Liver (tissue), 8 donors: ENCODE measurements at regions not wholly inside any gene's neighbourhood (a gene's known extent, or its start where the extent isn't known, plus 50 kb on each side); places are given as distances from the start of the nearest gene placed in this dataset.

ENCODE experiments used
- DNase-seq: peaks from one replicate; pipeline ENCODE4 v3.0.0-alpha.2; 2017; ENCODE audit warnings: low spot score
- H3K27ac ChIP-seq, 2 donors: one replicate each; pipeline ENCODE4 v1.7.0; 2013; ENCODE audit warnings: inconsistent platforms in 2 of 2, low read length in 2 of 2, control low read depth in 1 of 2, low read depth in 1 of 2, mild to moderate bottlenecking in 1 of 2
- H3K27me3 ChIP-seq, 4 donors: one replicate each; pipeline versions ENCODE4 v1.6.1 to v1.7.0; 2013; ENCODE audit warnings: low read length in 3 of 4, inconsistent platforms in 1 of 4, mild to moderate bottlenecking in 1 of 4, moderate library complexity in 1 of 4; ENCODE audit not compliant: control insufficient read depth in 4 of 4, insufficient read depth in 4 of 4
- H3K36me3 ChIP-seq, 4 donors: one replicate each; pipeline versions ENCODE4 v1.6.1 to v1.7.0; 2013; ENCODE audit warnings: low read length in 3 of 4, mild to moderate bottlenecking in 3 of 4, low read depth in 1 of 4, moderate library complexity in 1 of 4; ENCODE audit not compliant: control insufficient read depth in 4 of 4, insufficient read depth in 3 of 4
- H3K4me1 ChIP-seq, 4 donors: one replicate each; pipeline versions ENCODE4 v1.6.1 to v1.7.0; 2013; ENCODE audit warnings: low read length in 3 of 4, mild to moderate bottlenecking in 3 of 4, moderate library complexity in 1 of 4; ENCODE audit not compliant: control insufficient read depth in 4 of 4, insufficient read depth in 4 of 4
- H3K4me3 ChIP-seq, 3 donors: one replicate each; pipeline versions ENCODE4 v1.6.1 to v1.7.0; 2013; ENCODE audit warnings: low read length in 3 of 3, control low read depth in 1 of 3, low read depth in 1 of 3, mild to moderate bottlenecking in 1 of 3
- H3K9ac ChIP-seq, 2 donors: one replicate each; pipeline ENCODE4 v1.7.0; 2013; ENCODE audit warnings: low read length in 2 of 2, mild to moderate bottlenecking in 2 of 2, moderate library complexity in 2 of 2, control low read depth in 1 of 2, low read depth in 1 of 2
- H3K9me3 ChIP-seq, 4 donors: one replicate each; pipeline versions ENCODE4 v1.6.1 to v1.7.0; 2013; ENCODE audit warnings: low read length in 3 of 4; ENCODE audit not compliant: control insufficient read depth in 4 of 4
- EGR1 ChIP-seq, 2 donors: IDR thresholded peaks; 2 replicates each; pipeline ENCODE4 v1.6.1; 2016 to 2018; ENCODE audit warnings: antibody characterized with exemption in 2 of 2, low read depth in 2 of 2
- FOXA1 ChIP-seq: IDR thresholded peaks from 2 replicates; pipeline ENCODE4 v1.6.1; 2016; ENCODE audit warnings: antibody characterized with exemption
- FOXA2 ChIP-seq: IDR thresholded peaks from 2 replicates; pipeline ENCODE4 v1.6.1; 2016; ENCODE audit warnings: antibody characterized with exemption
- GABPA ChIP-seq, 2 donors: IDR thresholded peaks in 1 of 2; conservative IDR thresholded peaks in 1 of 2; 2 replicates each; pipeline ENCODE4 v1.6.1; 2016; ENCODE audit warnings: antibody characterized with exemption in 2 of 2, mild to moderate bottlenecking in 1 of 2, moderate library complexity in 1 of 2
- HNF4A ChIP-seq, 2 donors: conservative IDR thresholded peaks; 2 replicates each; pipeline ENCODE4 v1.6.1; 2016; ENCODE audit warnings: antibody characterized with exemption in 2 of 2, mild to moderate bottlenecking in 2 of 2
- HNF4G ChIP-seq: IDR thresholded peaks from 2 replicates; pipeline ENCODE4 v1.6.1; 2016; ENCODE audit warnings: antibody characterized with exemption
- JUND ChIP-seq, 2 donors: IDR thresholded peaks; 2 replicates each; pipeline ENCODE4 v1.6.1; 2016; ENCODE audit warnings: antibody characterized with exemption in 2 of 2
- NR2F2 ChIP-seq: IDR thresholded peaks from 2 replicates; pipeline ENCODE4 v1.6.1; 2016; ENCODE audit warnings: antibody characterized with exemption
- RAD21 ChIP-seq, 2 donors: IDR thresholded peaks; 2 replicates each; pipeline ENCODE4 v1.6.1; 2016; ENCODE audit warnings: antibody characterized with exemption in 2 of 2, mild to moderate bottlenecking in 2 of 2
- RXRA ChIP-seq, 2 donors: IDR thresholded peaks; 2 replicates each; pipeline ENCODE4 v1.6.1; 2017 to 2018; ENCODE audit warnings: antibody characterized with exemption in 2 of 2, mild to moderate bottlenecking in 1 of 2
- SP1 ChIP-seq: IDR thresholded peaks from 2 replicates; pipeline ENCODE4 v1.6.1; 2018; ENCODE audit warnings: antibody characterized with exemption, mild to moderate bottlenecking
- TAF1 ChIP-seq: conservative IDR thresholded peaks from 2 replicates; pipeline ENCODE4 v1.6.1; 2016; ENCODE audit warnings: antibody characterized with exemption, mild to moderate bottlenecking
- YY1 ChIP-seq: IDR thresholded peaks from 2 replicates; pipeline ENCODE4 v1.6.1; 2016; ENCODE audit warnings: antibody characterized with exemption, mild to moderate bottlenecking
- WGBS: extraction: QIAGEN DNeasy Blood & Tissue Kit; methylation state at CpG from one replicate; pipeline ENCODE4 v1.1.7; 2013; 5-methylcytosine and 5-hydroxymethylcytosine counted together
- TF ChIP-seq, protein P1 (sequence below): IDR thresholded peaks from 2 replicates; pipeline ENCODE4 v1.6.1; 2016; ENCODE audit warnings: antibody characterized with exemption, mild to moderate bottlenecking
- TF ChIP-seq, protein P2 (sequence below): IDR thresholded peaks from 2 replicates; pipeline ENCODE4 v1.6.1; 2016; ENCODE audit warnings: antibody characterized with exemption
- TF ChIP-seq, protein P3 (sequence below): IDR thresholded peaks from 2 replicates; pipeline ENCODE4 v1.6.1; 2016; ENCODE audit warnings: antibody characterized with exemption
- TF ChIP-seq, protein P4 (sequence below): fragments of 150-350 bp; IDR thresholded peaks from 2 replicates; pipeline ENCODE4 v1.5.1; 2017; ENCODE audit warnings: improper control_type of control experiment, low read depth, low read length; ENCODE audit not compliant: missing input control
- donor health status: healthy.
- donor health status: healthy.
- donor health status: healthy.
- donor health status: healthy.
- donor health status: healthy.

DNA sequence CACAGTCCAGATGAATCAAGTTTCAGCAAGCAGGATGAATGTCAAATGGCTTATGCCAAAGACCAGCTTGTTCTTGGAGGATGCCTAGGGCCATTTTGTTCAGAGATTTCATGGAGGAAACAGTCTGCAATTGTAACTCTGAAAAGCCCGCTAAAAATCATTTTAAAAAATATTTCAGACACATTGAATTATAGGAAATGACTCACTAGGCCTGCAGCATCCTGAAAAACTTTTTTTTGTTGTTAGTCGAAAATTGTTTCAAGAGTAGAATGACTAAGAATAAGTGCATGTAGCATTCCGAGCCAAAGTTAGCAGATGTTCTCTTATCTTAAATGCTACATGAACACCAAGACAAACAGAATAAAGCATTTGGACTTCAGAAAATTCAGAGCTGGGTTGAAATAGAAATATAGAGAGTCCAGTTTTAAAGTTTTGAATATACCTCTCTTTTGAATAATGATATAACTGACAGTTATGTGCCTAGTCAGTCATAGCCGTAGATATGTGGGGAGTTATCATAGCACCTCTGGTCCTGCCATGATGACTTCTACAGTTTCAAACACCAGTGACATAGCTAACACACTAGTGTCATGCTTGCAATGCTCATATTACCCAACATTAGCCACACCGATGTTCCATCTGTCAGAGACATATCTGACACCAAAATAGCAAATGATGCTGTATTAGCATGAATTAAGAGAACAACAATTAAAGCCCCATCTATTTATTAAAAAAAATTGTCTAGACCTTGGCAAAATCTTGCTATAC lies 1462.8 kb upstream of the GBE1 start:
- H3K4me3 ChIP-seq = no peak overlapping the region
- no peak for DNase-seq
- no peaks in the 10 kb centered on the region for H3K4me1 ChIP-seq
- TF ChIP-seq, protein P1, sequence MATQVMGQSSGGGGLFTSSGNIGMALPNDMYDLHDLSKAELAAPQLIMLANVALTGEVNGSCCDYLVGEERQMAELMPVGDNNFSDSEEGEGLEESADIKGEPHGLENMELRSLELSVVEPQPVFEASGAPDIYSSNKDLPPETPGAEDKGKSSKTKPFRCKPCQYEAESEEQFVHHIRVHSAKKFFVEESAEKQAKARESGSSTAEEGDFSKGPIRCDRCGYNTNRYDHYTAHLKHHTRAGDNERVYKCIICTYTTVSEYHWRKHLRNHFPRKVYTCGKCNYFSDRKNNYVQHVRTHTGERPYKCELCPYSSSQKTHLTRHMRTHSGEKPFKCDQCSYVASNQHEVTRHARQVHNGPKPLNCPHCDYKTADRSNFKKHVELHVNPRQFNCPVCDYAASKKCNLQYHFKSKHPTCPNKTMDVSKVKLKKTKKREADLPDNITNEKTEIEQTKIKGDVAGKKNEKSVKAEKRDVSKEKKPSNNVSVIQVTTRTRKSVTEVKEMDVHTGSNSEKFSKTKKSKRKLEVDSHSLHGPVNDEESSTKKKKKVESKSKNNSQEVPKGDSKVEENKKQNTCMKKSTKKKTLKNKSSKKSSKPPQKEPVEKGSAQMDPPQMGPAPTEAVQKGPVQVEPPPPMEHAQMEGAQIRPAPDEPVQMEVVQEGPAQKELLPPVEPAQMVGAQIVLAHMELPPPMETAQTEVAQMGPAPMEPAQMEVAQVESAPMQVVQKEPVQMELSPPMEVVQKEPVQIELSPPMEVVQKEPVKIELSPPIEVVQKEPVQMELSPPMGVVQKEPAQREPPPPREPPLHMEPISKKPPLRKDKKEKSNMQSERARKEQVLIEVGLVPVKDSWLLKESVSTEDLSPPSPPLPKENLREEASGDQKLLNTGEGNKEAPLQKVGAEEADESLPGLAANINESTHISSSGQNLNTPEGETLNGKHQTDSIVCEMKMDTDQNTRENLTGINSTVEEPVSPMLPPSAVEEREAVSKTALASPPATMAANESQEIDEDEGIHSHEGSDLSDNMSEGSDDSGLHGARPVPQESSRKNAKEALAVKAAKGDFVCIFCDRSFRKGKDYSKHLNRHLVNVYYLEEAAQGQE = no peak
- TF ChIP-seq, protein P2, sequence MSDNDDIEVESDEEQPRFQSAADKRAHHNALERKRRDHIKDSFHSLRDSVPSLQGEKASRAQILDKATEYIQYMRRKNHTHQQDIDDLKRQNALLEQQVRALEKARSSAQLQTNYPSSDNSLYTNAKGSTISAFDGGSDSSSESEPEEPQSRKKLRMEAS = no peak
- TF ChIP-seq FOXA1 (no peak), SP1 (no peak), RAD21 (IDR thresholded peaks at IDR 0.05) (no peak), NR2F2 (no peak), TAF1 (no peak), JUND (IDR thresholded peaks at IDR 0.05) (no peak), HNF4G (no peak), YY1 (no peak), EGR1 (IDR thresholded peaks at IDR 0.05; ENCODE audit: low read depth in 2 of 2) (no peak)
- TF ChIP-seq, protein P3, sequence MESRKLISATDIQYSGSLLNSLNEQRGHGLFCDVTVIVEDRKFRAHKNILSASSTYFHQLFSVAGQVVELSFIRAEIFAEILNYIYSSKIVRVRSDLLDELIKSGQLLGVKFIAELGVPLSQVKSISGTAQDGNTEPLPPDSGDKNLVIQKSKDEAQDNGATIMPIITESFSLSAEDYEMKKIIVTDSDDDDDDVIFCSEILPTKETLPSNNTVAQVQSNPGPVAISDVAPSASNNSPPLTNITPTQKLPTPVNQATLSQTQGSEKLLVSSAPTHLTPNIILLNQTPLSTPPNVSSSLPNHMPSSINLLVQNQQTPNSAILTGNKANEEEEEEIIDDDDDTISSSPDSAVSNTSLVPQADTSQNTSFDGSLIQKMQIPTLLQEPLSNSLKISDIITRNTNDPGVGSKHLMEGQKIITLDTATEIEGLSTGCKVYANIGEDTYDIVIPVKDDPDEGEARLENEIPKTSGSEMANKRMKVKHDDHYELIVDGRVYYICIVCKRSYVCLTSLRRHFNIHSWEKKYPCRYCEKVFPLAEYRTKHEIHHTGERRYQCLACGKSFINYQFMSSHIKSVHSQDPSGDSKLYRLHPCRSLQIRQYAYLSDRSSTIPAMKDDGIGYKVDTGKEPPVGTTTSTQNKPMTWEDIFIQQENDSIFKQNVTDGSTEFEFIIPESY = no peak
- no peak overlapping the region for H3K9ac ChIP-seq
- H3K9me3 ChIP-seq = no peaks in the 10 kb centered on the region
- no peaks in the 10 kb centered on the region for H3K36me3 ChIP-seq
- no peaks in the 10 kb centered on the region for H3K27me3 ChIP-seq
- 76% methylated on average over 5 of the region's 5 CpGs for WGBS
- H3K27ac ChIP-seq = no peak overlapping the region

DNA sequence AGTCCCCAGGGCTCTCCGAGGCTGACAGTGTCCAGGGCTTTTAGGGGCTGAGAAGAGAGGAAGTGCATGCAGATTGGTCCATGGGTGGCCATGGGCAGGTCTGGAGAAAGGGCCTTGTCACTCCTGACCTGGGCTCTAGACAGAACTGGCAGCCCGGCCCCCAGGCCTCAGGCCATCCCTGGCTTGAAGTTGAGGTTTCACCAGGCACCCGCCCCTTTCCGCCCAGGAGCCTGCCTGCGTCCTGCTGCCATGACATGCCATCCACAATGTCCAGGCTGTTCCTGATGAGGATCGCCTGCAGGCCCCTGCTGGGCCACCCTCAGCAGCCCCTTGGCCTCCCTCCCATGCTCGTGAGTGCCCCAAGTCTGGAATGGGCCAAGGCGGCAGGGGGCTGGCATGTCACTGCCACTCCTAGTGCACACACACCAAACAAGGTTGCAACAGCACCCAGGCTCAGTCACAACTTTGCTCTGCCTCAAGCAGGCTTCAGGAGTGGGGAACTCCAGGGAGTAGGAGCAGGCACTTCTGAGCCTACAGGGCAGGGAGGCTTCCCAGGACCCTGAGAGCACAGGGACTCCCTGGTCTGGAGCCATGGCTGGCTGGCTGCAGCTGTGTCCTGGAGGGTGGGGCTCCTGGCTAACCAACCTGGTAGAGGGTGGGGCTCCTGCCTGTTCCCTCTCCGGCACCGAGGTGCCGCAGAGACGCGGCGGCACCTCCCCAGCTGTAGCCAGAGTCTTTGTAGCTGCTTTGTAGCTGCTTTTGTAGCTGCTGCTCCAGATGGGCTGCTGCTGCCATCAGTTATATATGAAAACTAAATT lies 1457.1 kb upstream of the GBE1 start:
- 88% methylated on average over 14 of the region's 14 CpGs for WGBS
- Histone ChIP-seq H3K9ac (no peak overlapping the region), H3K27me3 (no peaks in the 10 kb centered on the region), H3K4me3 (no peak overlapping the region), H3K9me3 (peaks cover 0 to 2% (median 1%) of the 10 kb centered on the region in 4 donors), H3K4me1 (no peaks in the 10 kb centered on the region), H3K27ac (no peak overlapping the region), H3K36me3 (no peaks in the 10 kb centered on the region)
- no peak for DNase-seq
- TF ChIP-seq HNF4A (conservative IDR thresholded peaks at IDR 0.05) = no peak
- no peak for TF ChIP-seq RAD21 (IDR thresholded peaks at IDR 0.05)
- no peak for TF ChIP-seq FOXA2
- TF ChIP-seq, protein P1 = no peak
- TF ChIP-seq, protein P3 = no peak
- no peak for TF ChIP-seq YY1
- TF ChIP-seq HNF4G = no peak
- TF ChIP-seq GABPA (IDR thresholded peaks at IDR 0.05 in 1 of 2, conservative IDR thresholded peaks at IDR 0.05 in 1 of 2) = no peak
- TF ChIP-seq RXRA (IDR thresholded peaks at IDR 0.05) = no peak
- TF ChIP-seq, protein P4, sequence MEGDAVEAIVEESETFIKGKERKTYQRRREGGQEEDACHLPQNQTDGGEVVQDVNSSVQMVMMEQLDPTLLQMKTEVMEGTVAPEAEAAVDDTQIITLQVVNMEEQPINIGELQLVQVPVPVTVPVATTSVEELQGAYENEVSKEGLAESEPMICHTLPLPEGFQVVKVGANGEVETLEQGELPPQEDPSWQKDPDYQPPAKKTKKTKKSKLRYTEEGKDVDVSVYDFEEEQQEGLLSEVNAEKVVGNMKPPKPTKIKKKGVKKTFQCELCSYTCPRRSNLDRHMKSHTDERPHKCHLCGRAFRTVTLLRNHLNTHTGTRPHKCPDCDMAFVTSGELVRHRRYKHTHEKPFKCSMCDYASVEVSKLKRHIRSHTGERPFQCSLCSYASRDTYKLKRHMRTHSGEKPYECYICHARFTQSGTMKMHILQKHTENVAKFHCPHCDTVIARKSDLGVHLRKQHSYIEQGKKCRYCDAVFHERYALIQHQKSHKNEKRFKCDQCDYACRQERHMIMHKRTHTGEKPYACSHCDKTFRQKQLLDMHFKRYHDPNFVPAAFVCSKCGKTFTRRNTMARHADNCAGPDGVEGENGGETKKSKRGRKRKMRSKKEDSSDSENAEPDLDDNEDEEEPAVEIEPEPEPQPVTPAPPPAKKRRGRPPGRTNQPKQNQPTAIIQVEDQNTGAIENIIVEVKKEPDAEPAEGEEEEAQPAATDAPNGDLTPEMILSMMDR = no peak
- no peak for TF ChIP-seq NR2F2
